Gastrocnemius medialis (tissue), 4 donors: ENCODE measurements at regions not wholly inside any gene's neighbourhood (a gene's known extent, or its start where the extent isn't known, plus 50 kb on each side); places are given as distances from the start of the nearest gene placed in this dataset.

Source experiments
- POLR2A ChIP-seq, 2 donors: fragments of 450-650 bp; IDR thresholded peaks; one replicate each; pipeline ENCODE4 v1.6.1; 2017; ENCODE audit warnings: antibody characterized with exemption in 2 of 2, mild to moderate bottlenecking in 2 of 2, moderate library complexity in 2 of 2
- TF ChIP-seq, protein P1 (sequence below), 5 experiments: fragments of 450-650 bp in 3 of 5; fragments of 200-600 bp in 2 of 5; sonication (generic) in 2 of 5; IDR thresholded peaks in 4 of 5; conservative IDR thresholded peaks in 1 of 5; 1 replicate in 4 of 5; 2 replicates in 1 of 5; pipeline ENCODE4 v1.5.1; 2016 to 2019; ENCODE audit warnings: antibody characterized with exemption in 5 of 5, mild to moderate bottlenecking in 3 of 5, moderate library complexity in 3 of 5

- TF ChIP-seq, protein P1, sequence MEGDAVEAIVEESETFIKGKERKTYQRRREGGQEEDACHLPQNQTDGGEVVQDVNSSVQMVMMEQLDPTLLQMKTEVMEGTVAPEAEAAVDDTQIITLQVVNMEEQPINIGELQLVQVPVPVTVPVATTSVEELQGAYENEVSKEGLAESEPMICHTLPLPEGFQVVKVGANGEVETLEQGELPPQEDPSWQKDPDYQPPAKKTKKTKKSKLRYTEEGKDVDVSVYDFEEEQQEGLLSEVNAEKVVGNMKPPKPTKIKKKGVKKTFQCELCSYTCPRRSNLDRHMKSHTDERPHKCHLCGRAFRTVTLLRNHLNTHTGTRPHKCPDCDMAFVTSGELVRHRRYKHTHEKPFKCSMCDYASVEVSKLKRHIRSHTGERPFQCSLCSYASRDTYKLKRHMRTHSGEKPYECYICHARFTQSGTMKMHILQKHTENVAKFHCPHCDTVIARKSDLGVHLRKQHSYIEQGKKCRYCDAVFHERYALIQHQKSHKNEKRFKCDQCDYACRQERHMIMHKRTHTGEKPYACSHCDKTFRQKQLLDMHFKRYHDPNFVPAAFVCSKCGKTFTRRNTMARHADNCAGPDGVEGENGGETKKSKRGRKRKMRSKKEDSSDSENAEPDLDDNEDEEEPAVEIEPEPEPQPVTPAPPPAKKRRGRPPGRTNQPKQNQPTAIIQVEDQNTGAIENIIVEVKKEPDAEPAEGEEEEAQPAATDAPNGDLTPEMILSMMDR (IDR thresholded peaks at IDR 0.05 in 4 of 5, conservative IDR thresholded peaks at IDR 0.05 in 1 of 5): no peak
- no peak for TF ChIP-seq POLR2A (IDR thresholded peaks at IDR 0.05)
These were observed 764.9 kb downstream of the LIG4 start for GRCh38 chr13:107450431-107450830.
